SK-N-SH (cell line): ENCODE measurements at regions not wholly inside any gene's neighbourhood (a gene's known extent, or its start where the extent isn't known, plus 50 kb on each side); places are given as distances from the start of the nearest gene placed in this dataset.

Experiments used
- CTCF ChIP-seq: fragments of 200-600 bp; sonication (generic); IDR thresholded peaks from 2 replicates; pipeline ENCODE4 v1.6.1; 2017; ENCODE audit warnings: antibody characterized with exemption, mild to moderate bottlenecking, moderate library complexity
- EZH2phosphoT487 ChIP-seq: fragments of 200-600 bp; sonication (generic); IDR thresholded peaks from 2 replicates; pipeline ENCODE4 v1.6.1; 2017; ENCODE audit warnings: low read depth, mixed run types, mild to moderate bottlenecking, antibody characterized with exemption, moderate library complexity, borderline replicate concordance
- NFIC ChIP-seq: IDR thresholded peaks from 2 replicates; pipeline ENCODE4 v1.4.0; 2012; ENCODE audit warnings: borderline replicate concordance
- TF ChIP-seq, protein P1 (sequence below): IDR thresholded peaks from 2 replicates; pipeline ENCODE4 v1.4.0; 2012; ENCODE audit warnings: low read depth, borderline replicate concordance

DNA sequence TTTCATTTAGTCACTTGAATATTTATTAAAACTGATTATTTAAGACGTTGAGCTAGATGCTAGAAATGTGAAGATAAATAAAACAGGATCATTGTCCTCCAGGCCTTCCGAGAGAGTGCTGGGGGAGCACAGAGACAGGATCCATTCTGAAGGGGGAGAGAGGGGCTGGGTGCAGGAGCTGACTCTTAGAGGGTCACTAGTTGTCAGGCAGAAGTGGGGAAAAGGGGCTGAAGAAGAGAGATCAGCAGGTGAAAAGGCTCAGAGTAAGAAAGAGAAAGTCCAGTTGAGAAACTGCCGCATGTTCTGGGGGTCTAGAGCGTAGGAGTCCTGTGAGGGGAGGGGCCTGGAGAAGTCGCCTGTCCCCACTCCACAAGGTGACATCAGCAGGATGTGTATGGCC lies 206.2 kb upstream of the SNX19 start:
- TF ChIP-seq EZH2phosphoT487 (no peak), CTCF (no peak), NFIC (no peak)
- TF ChIP-seq, protein P1, sequence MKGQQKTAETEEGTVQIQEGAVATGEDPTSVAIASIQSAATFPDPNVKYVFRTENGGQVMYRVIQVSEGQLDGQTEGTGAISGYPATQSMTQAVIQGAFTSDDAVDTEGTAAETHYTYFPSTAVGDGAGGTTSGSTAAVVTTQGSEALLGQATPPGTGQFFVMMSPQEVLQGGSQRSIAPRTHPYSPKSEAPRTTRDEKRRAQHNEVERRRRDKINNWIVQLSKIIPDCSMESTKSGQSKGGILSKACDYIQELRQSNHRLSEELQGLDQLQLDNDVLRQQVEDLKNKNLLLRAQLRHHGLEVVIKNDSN: no peak
